ENCODE measurements at regions not wholly inside any gene's neighbourhood (a gene's known extent, or its start where the extent isn't known, plus 50 kb on each side); places are given as distances from the start of the nearest gene placed in this dataset.

GRCh38 chr1:157219182-157219581, 81.0 kb upstream of the ETV3 start:
- Histone ChIP-seq H3K9me3 (ENCODE audit: insufficient read depth, low read depth, low read length) (peaks cover 4% of the 10 kb centered on the region), H3K36me3 (ENCODE audit: control insufficient read depth in 1 of 2, insufficient read depth in 2 of 2, low read length in 2 of 2) (no peaks in the 10 kb centered on the region), H3K4ac (ENCODE audit: low read depth, low read length) (no peak overlapping the region), H3K9ac (ENCODE audit: low read length) (no peak overlapping the region), H4K12ac (ENCODE audit: low read depth, low read length) (no peak overlapping the region), H2BK12ac (ENCODE audit: low read length) (no peak overlapping the region), H2AFZ (ENCODE audit: insufficient read depth, low read length, poor library complexity) (no peak overlapping the region), H3K14ac (ENCODE audit: low read length) (no peak overlapping the region), H3K4me1 (ENCODE audit: control insufficient read depth in 1 of 2, insufficient read depth in 2 of 2, low read length in 2 of 2) (no peaks in the 10 kb centered on the region), H4K91ac (ENCODE audit: low read depth, low read length) (no peak overlapping the region), H3K23ac (ENCODE audit: low read length) (no peak overlapping the region), H2BK5ac (ENCODE audit: low read depth, low read length, poor library complexity) (no peak overlapping the region), H3K79me1 (ENCODE audit: low read length) (no peaks in the 10 kb centered on the region), H3K27ac (ENCODE audit: low read depth, low read length) (no peak overlapping the region), H2BK120ac (ENCODE audit: insufficient read depth, low read length, poor library complexity) (no peak overlapping the region), H3K27me3 (ENCODE audit: insufficient read depth, low read length) (no peaks in the 10 kb centered on the region), H3K18ac (ENCODE audit: low read length) (no peak overlapping the region), H2AK5ac (ENCODE audit: low read length) (no peak overlapping the region), H3K4me3 (ENCODE audit: low read depth, low read length) (no peak overlapping the region), H4K8ac (ENCODE audit: low read depth, low read length) (no peak overlapping the region), H3K4me2 (ENCODE audit: low read length) (no peak overlapping the region), H3K79me2 (ENCODE audit: control insufficient read depth, insufficient read depth, low read length, poor library complexity) (no peaks in the 10 kb centered on the region)
- no peak for DNase-seq
- no CpG with 5 or more reads among the region's 4 CpGs for WGBS (ENCODE audit: extremely low coverage, insufficient coverage, insufficient read length)

GRCh38 chr1:157218671-157219070, 80.5 kb upstream of the ETV3 start:
- H3K79me2 ChIP-seq (ENCODE audit: control insufficient read depth, insufficient read depth, low read length, poor library complexity), result no peaks in the 10 kb centered on the region
- H3K4me1 ChIP-seq (ENCODE audit: control insufficient read depth in 1 of 2, insufficient read depth in 2 of 2, low read length in 2 of 2), result no peaks in the 10 kb centered on the region
- H3K36me3 ChIP-seq (ENCODE audit: control insufficient read depth in 1 of 2, insufficient read depth in 2 of 2, low read length in 2 of 2), result no peaks in the 10 kb centered on the region
- H4K12ac ChIP-seq (ENCODE audit: low read depth, low read length), result no peak overlapping the region
- no peak overlapping the region for H3K23ac ChIP-seq (ENCODE audit: low read length)
- no peak overlapping the region for H2AFZ ChIP-seq (ENCODE audit: insufficient read depth, low read length, poor library complexity)
- no peak overlapping the region for H3K4ac ChIP-seq (ENCODE audit: low read depth, low read length)
- H3K4me2 ChIP-seq (ENCODE audit: low read length), result no peak overlapping the region
- H2BK120ac ChIP-seq (ENCODE audit: insufficient read depth, low read length, poor library complexity), result no peak overlapping the region
- no peak overlapping the region for H3K14ac ChIP-seq (ENCODE audit: low read length)
- no peak overlapping the region for H2BK5ac ChIP-seq (ENCODE audit: low read depth, low read length, poor library complexity)
- H3K79me1 ChIP-seq (ENCODE audit: low read length), result no peaks in the 10 kb centered on the region
- no peak overlapping the region for H4K91ac ChIP-seq (ENCODE audit: low read depth, low read length)
- no peaks in the 10 kb centered on the region for H3K27me3 ChIP-seq (ENCODE audit: insufficient read depth, low read length)
- no peak overlapping the region for H2BK12ac ChIP-seq (ENCODE audit: low read length)
- no peak for DNase-seq
- H3K9me3 ChIP-seq (ENCODE audit: insufficient read depth, low read depth, low read length), result peaks cover 4% of the 10 kb centered on the region
- no peak overlapping the region for H3K18ac ChIP-seq (ENCODE audit: low read length)
- no peak overlapping the region for H2AK5ac ChIP-seq (ENCODE audit: low read length)
- no CpG with 5 or more reads among the region's 6 CpGs for WGBS (ENCODE audit: extremely low coverage, insufficient coverage, insufficient read length)
- no peak overlapping the region for H3K27ac ChIP-seq (ENCODE audit: low read depth, low read length)
- H4K8ac ChIP-seq (ENCODE audit: low read depth, low read length), result no peak overlapping the region
- no peak overlapping the region for H3K4me3 ChIP-seq (ENCODE audit: low read depth, low read length)
- no peak overlapping the region for H3K9ac ChIP-seq (ENCODE audit: low read length)

GRCh38 chr1:157217486-157217885, 79.3 kb upstream of the ETV3 start:
- H3K4ac ChIP-seq (ENCODE audit: low read depth, low read length), result no peak overlapping the region
- H3K23ac ChIP-seq (ENCODE audit: low read length), result no peak overlapping the region
- H3K9ac ChIP-seq (ENCODE audit: low read length), result no peak overlapping the region
- no peak overlapping the region for H2AFZ ChIP-seq (ENCODE audit: insufficient read depth, low read length, poor library complexity)
- H4K12ac ChIP-seq (ENCODE audit: low read depth, low read length), result no peak overlapping the region
- H2BK120ac ChIP-seq (ENCODE audit: insufficient read depth, low read length, poor library complexity), result no peak overlapping the region
- H4K91ac ChIP-seq (ENCODE audit: low read depth, low read length), result no peak overlapping the region
- no peak overlapping the region for H3K14ac ChIP-seq (ENCODE audit: low read length)
- no peaks in the 10 kb centered on the region for H3K79me1 ChIP-seq (ENCODE audit: low read length)
- no peak overlapping the region for H2BK5ac ChIP-seq (ENCODE audit: low read depth, low read length, poor library complexity)
- no peak overlapping the region for H4K8ac ChIP-seq (ENCODE audit: low read depth, low read length)
- H3K27me3 ChIP-seq (ENCODE audit: insufficient read depth, low read length), result no peaks in the 10 kb centered on the region
- H3K4me1 ChIP-seq (ENCODE audit: control insufficient read depth in 1 of 2, insufficient read depth in 2 of 2, low read length in 2 of 2), result no peaks in the 10 kb centered on the region
- no peak overlapping the region for H3K18ac ChIP-seq (ENCODE audit: low read length)
- H3K27ac ChIP-seq (ENCODE audit: low read depth, low read length), result no peak overlapping the region
- no peak overlapping the region for H2AK5ac ChIP-seq (ENCODE audit: low read length)
- WGBS (ENCODE audit: extremely low coverage, insufficient coverage, insufficient read length), result no CpG with 5 or more reads among the region's 4 CpGs
- H3K36me3 ChIP-seq (ENCODE audit: control insufficient read depth in 1 of 2, insufficient read depth in 2 of 2, low read length in 2 of 2), result no peaks in the 10 kb centered on the region
- DNase-seq, result no peak
- H3K4me3 ChIP-seq (ENCODE audit: low read depth, low read length), result no peak overlapping the region
- no peak overlapping the region for H2BK12ac ChIP-seq (ENCODE audit: low read length)
- no peak overlapping the region for H3K4me2 ChIP-seq (ENCODE audit: low read length)
- no peaks in the 10 kb centered on the region for H3K79me2 ChIP-seq (ENCODE audit: control insufficient read depth, insufficient read depth, low read length, poor library complexity)
- H3K9me3 ChIP-seq (ENCODE audit: insufficient read depth, low read depth, low read length), result peaks cover 4% of the 10 kb centered on the region

DNA sequence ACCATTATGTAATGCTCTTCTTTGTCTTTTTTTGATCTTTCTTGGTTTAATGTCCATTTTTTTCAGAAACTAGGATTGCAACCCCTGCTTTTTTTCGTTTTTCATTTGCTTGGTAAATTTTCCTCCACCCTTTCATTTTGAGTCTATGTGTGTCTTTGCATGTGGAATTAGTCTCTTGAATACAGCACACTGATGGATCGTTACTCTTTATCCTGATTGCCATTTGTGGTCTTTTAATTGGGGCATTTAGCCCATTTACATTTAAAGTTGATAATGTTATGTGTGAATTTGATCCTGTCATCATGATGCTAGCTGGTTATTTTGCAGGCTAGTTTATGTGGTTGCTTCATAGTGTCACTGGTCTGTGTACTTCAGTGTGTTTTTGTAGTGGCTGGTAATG, 75.6 kb upstream of the ETV3 start:
- no peak overlapping the region for H2BK5ac ChIP-seq (ENCODE audit: low read depth, low read length, poor library complexity)
- H2AK5ac ChIP-seq (ENCODE audit: low read length), result no peak overlapping the region
- H4K8ac ChIP-seq (ENCODE audit: low read depth, low read length), result no peak overlapping the region
- no peaks in the 10 kb centered on the region for H3K79me2 ChIP-seq (ENCODE audit: control insufficient read depth, insufficient read depth, low read length, poor library complexity)
- no peaks in the 10 kb centered on the region for H3K27me3 ChIP-seq (ENCODE audit: insufficient read depth, low read length)
- DNase-seq, result no peak
- no peak overlapping the region for H3K14ac ChIP-seq (ENCODE audit: low read length)
- no peak overlapping the region for H3K4me2 ChIP-seq (ENCODE audit: low read length)
- no CpG with 5 or more reads among the region's 2 CpGs for WGBS (ENCODE audit: extremely low coverage, insufficient coverage, insufficient read length)
- no peak overlapping the region for H4K91ac ChIP-seq (ENCODE audit: low read depth, low read length)
- no peak overlapping the region for H3K4ac ChIP-seq (ENCODE audit: low read depth, low read length)
- no peak overlapping the region for H2BK12ac ChIP-seq (ENCODE audit: low read length)
- H3K36me3 ChIP-seq (ENCODE audit: control insufficient read depth in 1 of 2, insufficient read depth in 2 of 2, low read length in 2 of 2), result no peaks in the 10 kb centered on the region
- H3K9ac ChIP-seq (ENCODE audit: low read length), result no peak overlapping the region
- H2AFZ ChIP-seq (ENCODE audit: insufficient read depth, low read length, poor library complexity), result no peak overlapping the region
- H3K4me1 ChIP-seq (ENCODE audit: control insufficient read depth in 1 of 2, insufficient read depth in 2 of 2, low read length in 2 of 2), result no peaks in the 10 kb centered on the region
- H3K79me1 ChIP-seq (ENCODE audit: low read length), result no peaks in the 10 kb centered on the region
- H3K9me3 ChIP-seq (ENCODE audit: insufficient read depth, low read depth, low read length), result peaks cover 4% of the 10 kb centered on the region
- H4K12ac ChIP-seq (ENCODE audit: low read depth, low read length), result no peak overlapping the region
- no peak overlapping the region for H2BK120ac ChIP-seq (ENCODE audit: insufficient read depth, low read length, poor library complexity)
- no peak overlapping the region for H3K4me3 ChIP-seq (ENCODE audit: low read depth, low read length)
- no peak overlapping the region for H3K27ac ChIP-seq (ENCODE audit: low read depth, low read length)
- no peak overlapping the region for H3K23ac ChIP-seq (ENCODE audit: low read length)
- H3K18ac ChIP-seq (ENCODE audit: low read length), result no peak overlapping the region
